Fibroblast of mammary gland (primary cell): ENCODE measurements at regions not wholly inside any gene's neighbourhood (a gene's known extent, or its start where the extent isn't known, plus 50 kb on each side); places are given as distances from the start of the nearest gene placed in this dataset.

Source experiments
- DNase-seq: peaks from one replicate; pipeline ENCODE4 v3.0.0-alpha.2; 2010; ENCODE audit warnings: low read depth
- H3K4me3 ChIP-seq: 2 replicates; pipeline ENCODE4 v1.5.1; 2011; ENCODE audit warnings: low read depth, mild to moderate bottlenecking, low read length, moderate library complexity; ENCODE audit not compliant: control insufficient read depth
- TF ChIP-seq, protein P1 (sequence below): conservative IDR thresholded peaks from 2 replicates; pipeline ENCODE4 v1.5.1; 2011; ENCODE audit warnings: low read depth, low read length, inconsistent platforms; ENCODE audit not compliant: control insufficient read depth, insufficient read depth

DNA sequence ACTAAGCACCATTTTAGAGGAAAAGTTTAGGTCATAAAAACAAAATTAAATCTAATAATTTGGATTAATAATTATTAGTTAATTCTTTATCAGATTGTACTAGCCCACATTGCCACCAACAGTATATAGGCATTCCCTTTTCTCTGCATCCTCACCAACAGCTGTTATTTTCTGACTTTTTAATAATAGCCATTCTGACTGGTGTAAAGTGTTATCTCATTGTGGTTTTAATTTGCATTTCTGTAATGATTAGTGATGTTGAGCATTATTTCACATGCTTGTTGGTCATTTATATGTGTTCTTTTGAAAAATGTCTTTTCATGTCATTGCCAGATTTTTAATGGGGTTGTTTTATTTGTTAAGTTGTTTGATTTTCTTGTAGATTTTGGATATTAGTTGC lies 319.1 kb upstream of the SYNCRIP start:
- TF ChIP-seq, protein P1, sequence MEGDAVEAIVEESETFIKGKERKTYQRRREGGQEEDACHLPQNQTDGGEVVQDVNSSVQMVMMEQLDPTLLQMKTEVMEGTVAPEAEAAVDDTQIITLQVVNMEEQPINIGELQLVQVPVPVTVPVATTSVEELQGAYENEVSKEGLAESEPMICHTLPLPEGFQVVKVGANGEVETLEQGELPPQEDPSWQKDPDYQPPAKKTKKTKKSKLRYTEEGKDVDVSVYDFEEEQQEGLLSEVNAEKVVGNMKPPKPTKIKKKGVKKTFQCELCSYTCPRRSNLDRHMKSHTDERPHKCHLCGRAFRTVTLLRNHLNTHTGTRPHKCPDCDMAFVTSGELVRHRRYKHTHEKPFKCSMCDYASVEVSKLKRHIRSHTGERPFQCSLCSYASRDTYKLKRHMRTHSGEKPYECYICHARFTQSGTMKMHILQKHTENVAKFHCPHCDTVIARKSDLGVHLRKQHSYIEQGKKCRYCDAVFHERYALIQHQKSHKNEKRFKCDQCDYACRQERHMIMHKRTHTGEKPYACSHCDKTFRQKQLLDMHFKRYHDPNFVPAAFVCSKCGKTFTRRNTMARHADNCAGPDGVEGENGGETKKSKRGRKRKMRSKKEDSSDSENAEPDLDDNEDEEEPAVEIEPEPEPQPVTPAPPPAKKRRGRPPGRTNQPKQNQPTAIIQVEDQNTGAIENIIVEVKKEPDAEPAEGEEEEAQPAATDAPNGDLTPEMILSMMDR = no peak
- no peak for DNase-seq

DNA sequence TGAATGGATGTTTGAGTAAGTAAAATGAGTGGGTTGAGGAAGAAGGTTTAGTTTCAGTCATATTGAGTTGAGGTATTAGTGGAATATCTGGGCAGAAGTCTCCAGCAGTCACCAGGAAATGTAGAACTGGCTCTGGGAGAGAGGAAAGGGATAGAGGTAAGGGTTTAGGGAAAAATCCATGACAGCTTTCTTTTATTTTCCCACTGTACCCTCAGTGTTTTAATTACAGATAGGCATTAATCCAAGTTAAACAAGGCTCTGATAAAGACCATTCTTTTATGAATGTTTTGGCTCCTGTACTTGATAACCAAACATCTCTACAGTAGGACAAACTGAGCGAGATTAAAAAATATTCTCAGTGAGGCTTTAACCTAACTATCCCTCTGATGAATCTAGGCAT lies 318.4 kb upstream of the SYNCRIP start:
- no peak for DNase-seq
- H3K4me3 ChIP-seq = no peak overlapping the region
- TF ChIP-seq, protein P1 = no peak

More for the DNA sequence above, 319.1 kb upstream of the SYNCRIP start:
- no peak overlapping the region for H3K4me3 ChIP-seq

GRCh38 chr6:85948481-85948880 lies 305.8 kb upstream of the SYNCRIP start:
- TF ChIP-seq, protein P1 = no peak
- DNase-seq = no peak

GRCh38 chr6:85945459-85946185 lies 302.9 kb upstream of the SYNCRIP start:
- DNase-seq = no peak
- no peak overlapping the region for H3K4me3 ChIP-seq
- TF ChIP-seq, protein P1 = no peak

More at GRCh38 chr6:85948481-85948880, 305.8 kb upstream of the SYNCRIP start:
- no peak overlapping the region for H3K4me3 ChIP-seq

- no peak overlapping the region for H3K4me3 ChIP-seq
- no peak for DNase-seq
- TF ChIP-seq, protein P1 = no peak
These were observed 302.1 kb upstream of the SYNCRIP start for GRCh38 chr6:85944776-85945175.

- TF ChIP-seq, protein P1 = no peak
- no peak for DNase-seq
- H3K4me3 ChIP-seq = no peak overlapping the region
These were observed 300.2 kb upstream of the SYNCRIP start for GRCh38 chr6:85942844-85943243.
